ENCODE measurements at regions not wholly inside any gene's neighbourhood (a gene's known extent, or its start where the extent isn't known, plus 50 kb on each side); places are given as distances from the start of the nearest gene placed in this dataset.

- TF ChIP-seq POLR2AphosphoS5 (IDR thresholded peaks at IDR 0.05; ENCODE audit: low read depth) (no peak), REST (IDR thresholded peaks at IDR 0.05; ENCODE audit: insufficient replicate concordance, low read depth) (no peak), GABPA (IDR thresholded peaks at IDR 0.05; ENCODE audit: low read depth) (no peak), SPI1 (IDR thresholded peaks at IDR 0.05; ENCODE audit: borderline replicate concordance, low read depth) (no peak)
- TF ChIP-seq, protein P1, sequence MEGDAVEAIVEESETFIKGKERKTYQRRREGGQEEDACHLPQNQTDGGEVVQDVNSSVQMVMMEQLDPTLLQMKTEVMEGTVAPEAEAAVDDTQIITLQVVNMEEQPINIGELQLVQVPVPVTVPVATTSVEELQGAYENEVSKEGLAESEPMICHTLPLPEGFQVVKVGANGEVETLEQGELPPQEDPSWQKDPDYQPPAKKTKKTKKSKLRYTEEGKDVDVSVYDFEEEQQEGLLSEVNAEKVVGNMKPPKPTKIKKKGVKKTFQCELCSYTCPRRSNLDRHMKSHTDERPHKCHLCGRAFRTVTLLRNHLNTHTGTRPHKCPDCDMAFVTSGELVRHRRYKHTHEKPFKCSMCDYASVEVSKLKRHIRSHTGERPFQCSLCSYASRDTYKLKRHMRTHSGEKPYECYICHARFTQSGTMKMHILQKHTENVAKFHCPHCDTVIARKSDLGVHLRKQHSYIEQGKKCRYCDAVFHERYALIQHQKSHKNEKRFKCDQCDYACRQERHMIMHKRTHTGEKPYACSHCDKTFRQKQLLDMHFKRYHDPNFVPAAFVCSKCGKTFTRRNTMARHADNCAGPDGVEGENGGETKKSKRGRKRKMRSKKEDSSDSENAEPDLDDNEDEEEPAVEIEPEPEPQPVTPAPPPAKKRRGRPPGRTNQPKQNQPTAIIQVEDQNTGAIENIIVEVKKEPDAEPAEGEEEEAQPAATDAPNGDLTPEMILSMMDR (IDR thresholded peaks at IDR 0.05; ENCODE audit: insufficient read depth, low read length), result no peak
These were observed 183.8 kb downstream of the LRATD1 start for GRCh38 chr2:14816069-14817060.

Measured in HL-60 (cell line).